Upper lobe of right lung (tissue), 1 donor: ENCODE measurements at regions not wholly inside any gene's neighbourhood (a gene's known extent, or its start where the extent isn't known, plus 50 kb on each side); places are given as distances from the start of the nearest gene placed in this dataset.

Source experiments
- ATAC-seq: fragments of 200-7000 bp; cut with Tn5 transposase; one replicate; pipeline ENCODE4 v1.9.1; 2020; ENCODE audit warnings: mild to moderate bottlenecking, moderate library complexity
- DNase-seq: peaks from one replicate; pipeline ENCODE4 v3.0.0-alpha.2; 2020
- H3K27ac ChIP-seq: fragments of 200-600 bp; one replicate; pipeline ENCODE4 v1.8.0; 2022
- H3K27me3 ChIP-seq: fragments of 200-600 bp; one replicate; pipeline ENCODE4 v1.8.0; 2022; ENCODE audit warnings: mild to moderate bottlenecking
- H3K36me3 ChIP-seq: fragments of 200-600 bp; one replicate; pipeline ENCODE4 v1.8.0; 2022
- H3K4me1 ChIP-seq: fragments of 200-600 bp; one replicate; pipeline ENCODE4 v1.8.0; 2022
- H3K4me3 ChIP-seq: fragments of 200-600 bp; one replicate; pipeline ENCODE4 v1.8.0; 2022; ENCODE audit warnings: mild to moderate bottlenecking
- H3K9me3 ChIP-seq: fragments of 200-600 bp; one replicate; pipeline ENCODE4 v1.8.0; 2022
- intact Hi-C: fragments of 100-400 bp; cut with DNase I; formaldehyde crosslinking; loops from one replicate; pipeline ENCODE4 v1.11.0; 2022
- TF ChIP-seq, protein P1 (sequence below): fragments of 200-600 bp; IDR thresholded peaks from one replicate; pipeline ENCODE4 v1.8.0; 2022; ENCODE audit warnings: antibody characterized with exemption
- donor health status: DM: no; HTN: yes; CAD: no; lungs with severe emphysema.

DNA sequence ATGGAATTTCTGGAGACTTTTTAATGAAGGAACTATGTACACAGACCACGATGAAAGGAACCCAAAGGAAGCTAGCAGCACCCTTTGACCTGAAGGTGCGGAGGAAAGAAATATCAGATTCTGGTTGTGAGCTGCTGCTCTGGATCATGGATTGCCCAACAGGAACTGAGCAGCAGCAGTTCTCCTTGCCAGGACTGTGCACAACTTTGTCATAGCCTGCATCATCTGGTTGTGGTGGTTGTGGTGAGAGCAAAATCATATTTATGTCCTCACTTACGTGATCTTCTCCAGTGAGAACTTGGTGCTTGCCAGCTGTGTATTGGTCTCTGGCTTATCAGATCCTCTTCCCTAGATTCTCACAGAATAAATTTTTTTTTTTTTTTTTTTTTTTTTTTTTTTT lies 70.7 kb upstream of the LPAR1 start:
- H3K27ac ChIP-seq: no peak overlapping the region
- no peaks in the 10 kb centered on the region for H3K9me3 ChIP-seq
- H3K4me3 ChIP-seq: no peak overlapping the region
- peak; percentile 71 for ATAC-seq
- no peaks in the 10 kb centered on the region for H3K36me3 ChIP-seq
- H3K27me3 ChIP-seq: no peaks in the 10 kb centered on the region
- H3K4me1 ChIP-seq: no peaks in the 10 kb centered on the region
- intact Hi-C loops: no loop called here
- DNase-seq: no peak
- TF ChIP-seq, protein P1, sequence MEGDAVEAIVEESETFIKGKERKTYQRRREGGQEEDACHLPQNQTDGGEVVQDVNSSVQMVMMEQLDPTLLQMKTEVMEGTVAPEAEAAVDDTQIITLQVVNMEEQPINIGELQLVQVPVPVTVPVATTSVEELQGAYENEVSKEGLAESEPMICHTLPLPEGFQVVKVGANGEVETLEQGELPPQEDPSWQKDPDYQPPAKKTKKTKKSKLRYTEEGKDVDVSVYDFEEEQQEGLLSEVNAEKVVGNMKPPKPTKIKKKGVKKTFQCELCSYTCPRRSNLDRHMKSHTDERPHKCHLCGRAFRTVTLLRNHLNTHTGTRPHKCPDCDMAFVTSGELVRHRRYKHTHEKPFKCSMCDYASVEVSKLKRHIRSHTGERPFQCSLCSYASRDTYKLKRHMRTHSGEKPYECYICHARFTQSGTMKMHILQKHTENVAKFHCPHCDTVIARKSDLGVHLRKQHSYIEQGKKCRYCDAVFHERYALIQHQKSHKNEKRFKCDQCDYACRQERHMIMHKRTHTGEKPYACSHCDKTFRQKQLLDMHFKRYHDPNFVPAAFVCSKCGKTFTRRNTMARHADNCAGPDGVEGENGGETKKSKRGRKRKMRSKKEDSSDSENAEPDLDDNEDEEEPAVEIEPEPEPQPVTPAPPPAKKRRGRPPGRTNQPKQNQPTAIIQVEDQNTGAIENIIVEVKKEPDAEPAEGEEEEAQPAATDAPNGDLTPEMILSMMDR: no peak

DNA sequence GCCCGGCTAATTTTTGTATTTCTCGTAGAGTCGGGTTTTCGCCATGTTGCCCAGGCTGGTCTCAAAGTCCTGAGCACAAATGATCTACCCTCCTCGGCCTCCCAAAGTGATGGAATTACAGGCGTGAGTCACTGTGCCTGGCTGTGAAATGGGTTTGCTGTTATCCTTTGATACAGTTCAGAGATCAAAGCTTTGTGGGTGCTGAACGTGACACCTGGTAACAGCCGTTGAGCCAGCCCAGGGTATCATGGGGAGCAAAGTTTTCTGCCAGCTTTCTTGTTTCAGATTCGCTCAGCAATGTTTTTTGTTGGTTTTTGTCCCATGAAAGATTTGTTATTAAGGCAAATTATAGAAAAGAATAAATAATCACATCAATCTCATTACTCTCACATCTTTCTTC lies 68.9 kb upstream of the LPAR1 start:
- Histone ChIP-seq H3K27me3 (no peaks in the 10 kb centered on the region), H3K9me3 (no peaks in the 10 kb centered on the region), H3K27ac (no peak overlapping the region), H3K4me3 (no peak overlapping the region), H3K36me3 (no peaks in the 10 kb centered on the region), H3K4me1 (no peaks in the 10 kb centered on the region)
- ATAC-seq: no peak
- intact Hi-C loops: no loop called here
- DNase-seq: no peak
- TF ChIP-seq, protein P1: no peak

DNA sequence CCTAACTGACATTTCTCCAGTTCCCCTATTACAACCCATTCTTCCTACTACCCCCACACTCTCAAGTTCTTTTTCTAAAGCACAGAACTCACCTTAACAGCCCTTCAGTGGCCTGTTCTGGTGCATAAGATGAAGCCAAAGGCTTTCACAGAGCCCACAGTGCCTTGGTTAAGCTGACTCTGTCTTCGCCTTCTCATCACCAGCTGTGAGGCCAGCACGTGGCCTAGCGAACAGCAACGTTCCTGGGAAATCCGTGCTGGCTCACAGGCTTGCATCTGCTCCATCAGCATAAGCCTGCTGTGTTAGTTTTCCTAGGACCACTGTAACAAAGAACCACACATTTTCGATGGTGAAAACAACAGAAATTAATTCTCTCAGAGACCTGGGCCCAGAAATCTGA lies 67.9 kb upstream of the LPAR1 start:
- Histone ChIP-seq H3K9me3 (no peaks in the 10 kb centered on the region), H3K36me3 (no peaks in the 10 kb centered on the region), H3K4me3 (no peak overlapping the region), H3K27ac (no peak overlapping the region), H3K4me1 (no peaks in the 10 kb centered on the region), H3K27me3 (no peaks in the 10 kb centered on the region)
- TF ChIP-seq, protein P1: no peak
- intact Hi-C loops: no loop called here
- ATAC-seq (no peak), DNase-seq (no peak)

DNA sequence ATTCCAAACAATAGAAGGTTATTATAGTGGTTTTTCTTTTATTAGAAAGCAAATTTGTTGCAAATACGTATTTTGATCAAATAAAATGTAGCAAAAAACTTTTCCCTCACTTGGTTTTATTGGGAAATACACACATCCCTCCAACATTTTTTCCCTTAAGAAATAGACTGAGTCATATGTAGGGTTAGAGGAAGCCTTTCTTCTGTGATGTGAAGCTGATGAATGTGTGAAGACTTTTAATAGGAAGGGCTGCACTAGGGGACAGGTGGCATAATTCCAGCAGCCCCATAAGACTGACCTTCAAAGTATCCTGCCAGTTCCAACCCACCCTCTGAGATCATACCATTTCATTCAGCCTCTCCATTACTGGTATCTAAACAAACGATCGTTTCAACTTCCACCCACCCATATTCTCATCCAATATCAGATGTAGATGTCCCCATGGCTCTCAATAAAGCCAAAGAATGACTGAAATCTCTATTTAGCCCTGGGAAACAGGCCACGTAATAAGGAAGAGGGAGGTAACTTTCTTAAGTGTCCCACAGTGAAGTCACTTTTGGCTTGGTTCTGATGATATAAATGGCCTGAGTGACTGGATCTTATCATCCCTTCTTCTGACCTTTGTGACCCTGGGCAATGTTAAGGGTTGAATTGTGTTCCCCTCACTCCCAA lies 64.7 kb upstream of the LPAR1 start:
- Histone ChIP-seq H3K4me3 (no peak overlapping the region), H3K27me3 (no peaks in the 10 kb centered on the region), H3K9me3 (no peaks in the 10 kb centered on the region), H3K27ac (no peak overlapping the region), H3K36me3 (no peaks in the 10 kb centered on the region), H3K4me1 (no peaks in the 10 kb centered on the region)
- intact Hi-C loops: no loop called here
- ATAC-seq (no peak), DNase-seq (no peak)
- TF ChIP-seq, protein P1: no peak

DNA sequence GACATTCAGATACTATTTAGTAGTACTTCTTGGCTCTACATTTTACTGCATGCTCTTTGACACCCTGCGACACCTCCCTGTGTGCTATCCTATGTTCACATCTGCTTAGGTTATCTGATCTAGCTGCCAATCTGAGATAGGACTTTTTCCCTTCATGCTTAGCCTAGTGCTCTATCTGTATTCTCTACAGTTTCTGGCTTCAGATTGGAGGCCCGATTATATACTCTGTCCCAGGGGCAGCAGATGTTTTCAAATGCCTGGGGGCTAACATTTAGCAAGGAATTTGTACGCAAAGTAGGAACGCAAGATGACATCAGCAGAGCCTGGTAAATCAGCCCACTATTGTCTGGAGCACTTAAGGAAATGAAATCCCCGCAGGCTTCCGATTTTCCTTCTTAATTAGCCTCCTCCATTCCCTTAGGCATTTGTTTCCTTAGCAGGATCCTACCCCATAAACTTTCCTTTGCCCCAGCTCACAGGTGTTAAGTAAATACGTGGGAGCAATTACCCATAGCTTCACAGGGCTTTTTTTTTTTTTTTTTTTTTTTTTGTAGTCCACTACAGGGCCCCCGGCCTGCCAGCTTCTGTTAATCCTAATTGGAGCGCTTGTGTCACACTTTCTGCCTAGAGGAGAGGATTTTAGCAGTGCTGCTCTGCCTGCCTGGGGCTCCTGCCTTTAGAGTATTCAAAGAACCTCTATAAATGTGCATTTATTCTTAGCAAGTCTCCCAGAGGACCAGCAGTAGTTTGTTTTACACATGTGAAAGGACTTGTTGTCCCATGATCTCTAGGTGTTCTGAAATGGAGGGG lies 61.1 kb upstream of the LPAR1 start:
- Histone ChIP-seq H3K27me3 (no peaks in the 10 kb centered on the region), H3K4me1 (peaks cover 5% of the 10 kb centered on the region), H3K9me3 (no peaks in the 10 kb centered on the region), H3K36me3 (no peaks in the 10 kb centered on the region), H3K27ac (no peak overlapping the region), H3K4me3 (no peak overlapping the region)
- TF ChIP-seq, protein P1: no peak
- no peak for DNase-seq
- ATAC-seq: no peak
- intact Hi-C loops: no loop called here
